NCI-H526 (cell line): ENCODE measurements at regions not wholly inside any gene's neighbourhood (a gene's known extent, or its start where the extent isn't known, plus 50 kb on each side); places are given as distances from the start of the nearest gene placed in this dataset.

Source experiments
- DNase-seq, 2 experiments: peaks; one replicate each; lab custom pipeline; 2025; lab: John Stamatoyannopoulos, UW

- no peak for DNase-seq
These were observed 552.5 kb upstream of the SORCS1 start for GRCh38 chr10:107717046-107717445.

GRCh38 chr10:107715565-107715964 is 551.1 kb upstream of the SORCS1 start:
- no peak for DNase-seq

- no peak for DNase-seq
These were observed 544.5 kb upstream of the SORCS1 start for GRCh38 chr10:107708981-107709380.

- DNase-seq = no peak
These were observed 541.7 kb upstream of the SORCS1 start for GRCh38 chr10:107706096-107706725.

GRCh38 chr10:107701943-107702342 is 537.4 kb upstream of the SORCS1 start:
- no peak for DNase-seq

- DNase-seq = no peak
These were observed 527.6 kb upstream of the SORCS1 start for GRCh38 chr10:107692072-107692471.

- DNase-seq = no peak
These were observed 524.8 kb upstream of the SORCS1 start for GRCh38 chr10:107689323-107689722.

- DNase-seq = no peak
These were observed 523.2 kb upstream of the SORCS1 start for GRCh38 chr10:107687701-107688100.

GRCh38 chr10:107686095-107686494 is 521.6 kb upstream of the SORCS1 start:
- no peak for DNase-seq

GRCh38 chr10:107671960-107672359 is 507.5 kb upstream of the SORCS1 start:
- DNase-seq = no peak

GRCh38 chr10:107666214-107666613 is 501.7 kb upstream of the SORCS1 start:
- DNase-seq = no peak

- no peak for DNase-seq
These were observed 501.0 kb upstream of the SORCS1 start for GRCh38 chr10:107665459-107665858.

GRCh38 chr10:107657851-107658250 is 493.3 kb upstream of the SORCS1 start:
- no peak for DNase-seq

- DNase-seq = no peak
These were observed 492.4 kb upstream of the SORCS1 start for GRCh38 chr10:107656932-107657331.

- DNase-seq = no peak
These were observed 489.4 kb upstream of the SORCS1 start for GRCh38 chr10:107653832-107654287.

GRCh38 chr10:107650939-107651338 is 486.4 kb upstream of the SORCS1 start:
- no peak for DNase-seq

GRCh38 chr10:107649249-107649648 is 484.7 kb upstream of the SORCS1 start:
- DNase-seq = no peak

- DNase-seq = no peak
These were observed 483.0 kb upstream of the SORCS1 start for GRCh38 chr10:107647462-107647861.

- DNase-seq = no peak
These were observed 467.4 kb upstream of the SORCS1 start for GRCh38 chr10:107631876-107632275.

GRCh38 chr10:107626862-107627261 is 462.4 kb upstream of the SORCS1 start:
- DNase-seq = no peak

GRCh38 chr10:107623292-107623691 is 458.8 kb upstream of the SORCS1 start:
- no peak for DNase-seq

- DNase-seq = no peak
These were observed 454.6 kb upstream of the SORCS1 start for GRCh38 chr10:107619139-107619538.

- no peak for DNase-seq
These were observed 454.0 kb upstream of the SORCS1 start for GRCh38 chr10:107618504-107618994.
